Neural progenitor cell (in vitro differentiated cells): ENCODE measurements at regions not wholly inside any gene's neighbourhood (a gene's known extent, or its start where the extent isn't known, plus 50 kb on each side); places are given as distances from the start of the nearest gene placed in this dataset.

Experiments used
- DNase-seq: peaks from one replicate; pipeline ENCODE4 v3.0.0-alpha.2; 2016; ENCODE audit warnings: low spot score
- H2AFZ ChIP-seq: fragments of 200-600 bp; sonication (generic); replicated peaks from 2 replicates; pipeline ENCODE4 v1.6.1; 2016; ENCODE audit warnings: antibody characterized with exemption
- H3F3A ChIP-seq: fragments of 200-600 bp; sonication (generic); 2 replicates; pipeline ENCODE4 v1.6.1; 2016; ENCODE audit warnings: antibody characterized with exemption, low read depth
- H3K27ac ChIP-seq: fragments of 200-600 bp; sonication (generic); 2 replicates; pipeline ENCODE4 v1.5.1; 2016; ENCODE audit warnings: mild to moderate bottlenecking
- H3K27me3 ChIP-seq: fragments of 200-600 bp; sonication (generic); 2 replicates; pipeline ENCODE4 v1.6.1; 2016; ENCODE audit warnings: mild to moderate bottlenecking, moderate library complexity
- H3K36me3 ChIP-seq: fragments of 200-600 bp; sonication (generic); 2 replicates; pipeline ENCODE4 v1.5.1; 2016
- H3K4me1 ChIP-seq: fragments of 200-600 bp; sonication (generic); 2 replicates; pipeline ENCODE4 v1.6.1; 2016; ENCODE audit warnings: mixed run types
- H3K4me2 ChIP-seq: fragments of 200-600 bp; sonication (generic); 2 replicates; pipeline ENCODE4 v1.6.1; 2016
- H3K4me3 ChIP-seq: fragments of 200-600 bp; sonication (generic); 2 replicates; pipeline ENCODE4 v1.5.1; 2016
- H3K79me2 ChIP-seq: fragments of 200-600 bp; sonication (generic); 2 replicates; pipeline ENCODE4 v1.6.1; 2016; ENCODE audit warnings: low read depth
- H3K9ac ChIP-seq: fragments of 200-600 bp; sonication (generic); 2 replicates; pipeline ENCODE4 v1.6.1; 2016
- H3K9me3 ChIP-seq: fragments of 200-600 bp; sonication (generic); 2 replicates; pipeline ENCODE4 v1.5.1; 2016; ENCODE audit warnings: low read depth
- H4K20me1 ChIP-seq: fragments of 200-600 bp; sonication (generic); 2 replicates; pipeline ENCODE4 v1.6.1; 2016; ENCODE audit warnings: low read depth
- H3K27ac Mint-ChIP-seq: 3 replicates; pipeline ENCODE4 v1.8.0; 2021; ENCODE audit warnings: mixed read lengths
- H3K27me3 Mint-ChIP-seq: 2 replicates; pipeline ENCODE4 v1.8.0; 2022; ENCODE audit warnings: low read depth, mild to moderate bottlenecking, inconsistent platforms, moderate library complexity, mixed read lengths; ENCODE audit not compliant: insufficient read depth
- H3K36me3 Mint-ChIP-seq: 3 replicates; pipeline ENCODE4 v1.8.0; 2021; ENCODE audit warnings: mixed read lengths
- H3K4me1 Mint-ChIP-seq: 3 replicates; pipeline ENCODE4 v1.8.0; 2021; ENCODE audit warnings: mixed read lengths
- H3K4me3 Mint-ChIP-seq: 3 replicates; pipeline ENCODE4 v1.8.0; 2021; ENCODE audit warnings: mild to moderate bottlenecking, moderate library complexity, mixed read lengths
- H3K9me3 Mint-ChIP-seq: 3 replicates; pipeline ENCODE4 v1.8.0; 2020; ENCODE audit warnings: mixed read lengths
- CTCF ChIP-seq: fragments of 200-600 bp; sonication (generic); IDR thresholded peaks from 2 replicates; pipeline ENCODE4 v1.5.1; 2017; ENCODE audit warnings: antibody characterized with exemption, mild to moderate bottlenecking
- EZH2 ChIP-seq: fragments of 200-600 bp; sonication (generic); IDR thresholded peaks from 2 replicates; pipeline ENCODE4 v1.6.1; 2017; ENCODE audit warnings: antibody characterized with exemption, mild to moderate bottlenecking, moderate library complexity
- EZH2phosphoT487 ChIP-seq: fragments of 200-600 bp; sonication (generic); IDR thresholded peaks from 2 replicates; pipeline ENCODE4 v1.6.1; 2017; ENCODE audit warnings: antibody characterized with exemption

GRCh38 chr7:81007051-81007450 is 88.2 kb upstream of the SEMA3C start:
- Histone ChIP-seq H3K4me3 (no peak overlapping the region), H3K4me1 (no peaks in the 10 kb centered on the region), H3K4me2 (no peak overlapping the region), H3F3A (no peaks in the 10 kb centered on the region), H3K27ac (no peak overlapping the region), H3K36me3 (peaks cover 6% of the 10 kb centered on the region), H2AFZ (no peak overlapping the region), H3K9me3 (no peaks in the 10 kb centered on the region), H3K27me3 (no peaks in the 10 kb centered on the region), H3K79me2 (no peaks in the 10 kb centered on the region), H4K20me1 (no peaks in the 10 kb centered on the region), H3K9ac (no peak overlapping the region)
- Mint-ChIP-seq H3K4me1 (no peaks in the 10 kb centered on the region), H3K27me3 (no peaks in the 10 kb centered on the region), H3K4me3 (no peak overlapping the region), H3K36me3 (peaks cover 2% of the 10 kb centered on the region), H3K27ac (no peak overlapping the region), H3K9me3 (peaks cover 5% of the 10 kb centered on the region)
- TF ChIP-seq EZH2: no peak
- TF ChIP-seq CTCF: no peak
- TF ChIP-seq EZH2phosphoT487: no peak
- no peak for DNase-seq

- H3K9ac ChIP-seq: no peak overlapping the region
- no peak overlapping the region for H3K27ac ChIP-seq
- Mint-ChIP-seq H3K27ac (no peak overlapping the region), H3K9me3 (peaks cover 5% of the 10 kb centered on the region), H3K4me3 (no peak overlapping the region), H3K27me3 (no peaks in the 10 kb centered on the region), H3K36me3 (peaks cover 2% of the 10 kb centered on the region), H3K4me1 (no peaks in the 10 kb centered on the region)
- H3K36me3 ChIP-seq: no peaks in the 10 kb centered on the region
- no peak overlapping the region for H2AFZ ChIP-seq
- no peaks in the 10 kb centered on the region for H3K27me3 ChIP-seq
- H3K79me2 ChIP-seq: no peaks in the 10 kb centered on the region
- no peaks in the 10 kb centered on the region for H3K4me1 ChIP-seq
- H3K4me2 ChIP-seq: no peak overlapping the region
- no peak for TF ChIP-seq CTCF
- TF ChIP-seq EZH2phosphoT487: no peak
- TF ChIP-seq EZH2: no peak
- H3K4me3 ChIP-seq: no peak overlapping the region
- H3F3A ChIP-seq: no peaks in the 10 kb centered on the region
- DNase-seq: no peak
- no peaks in the 10 kb centered on the region for H4K20me1 ChIP-seq
- no peaks in the 10 kb centered on the region for H3K9me3 ChIP-seq
Observed at GRCh38 chr7:81005254-81005653, 86.4 kb upstream of the SEMA3C start.

- H3K27me3 ChIP-seq: no peaks in the 10 kb centered on the region
- H3K27ac ChIP-seq: no peak overlapping the region
- Mint-ChIP-seq H3K36me3 (no peaks in the 10 kb centered on the region), H3K27ac (no peak overlapping the region), H3K9me3 (peaks cover 3% of the 10 kb centered on the region), H3K4me1 (no peaks in the 10 kb centered on the region), H3K27me3 (no peaks in the 10 kb centered on the region), H3K4me3 (no peak overlapping the region)
- no peaks in the 10 kb centered on the region for H3K9me3 ChIP-seq
- no peak for TF ChIP-seq EZH2phosphoT487
- TF ChIP-seq EZH2: no peak
- TF ChIP-seq CTCF: no peak
- H4K20me1 ChIP-seq: no peaks in the 10 kb centered on the region
- no peak overlapping the region for H2AFZ ChIP-seq
- DNase-seq: no peak
- no peak overlapping the region for H3K4me2 ChIP-seq
- H3K4me1 ChIP-seq: no peaks in the 10 kb centered on the region
- no peak overlapping the region for H3K4me3 ChIP-seq
- H3K9ac ChIP-seq: no peak overlapping the region
- H3K79me2 ChIP-seq: no peaks in the 10 kb centered on the region
- no peaks in the 10 kb centered on the region for H3F3A ChIP-seq
- no peaks in the 10 kb centered on the region for H3K36me3 ChIP-seq
Observed at GRCh38 chr7:81004098-81004497, 85.2 kb upstream of the SEMA3C start.

- Histone ChIP-seq H3K36me3 (no peaks in the 10 kb centered on the region), H3K4me3 (no peak overlapping the region), H3K9me3 (no peaks in the 10 kb centered on the region), H3K4me1 (no peaks in the 10 kb centered on the region), H3F3A (no peaks in the 10 kb centered on the region), H3K27ac (no peak overlapping the region), H4K20me1 (no peaks in the 10 kb centered on the region), H3K4me2 (no peak overlapping the region), H3K9ac (no peak overlapping the region), H3K27me3 (no peaks in the 10 kb centered on the region), H3K79me2 (no peaks in the 10 kb centered on the region), H2AFZ (no peak overlapping the region)
- Mint-ChIP-seq H3K27ac (no peak overlapping the region), H3K9me3 (peaks cover 3% of the 10 kb centered on the region), H3K27me3 (no peaks in the 10 kb centered on the region), H3K36me3 (no peaks in the 10 kb centered on the region), H3K4me1 (no peaks in the 10 kb centered on the region), H3K4me3 (no peak overlapping the region)
- TF ChIP-seq EZH2 (no peak), EZH2phosphoT487 (no peak), CTCF (no peak)
- no peak for DNase-seq
Observed at GRCh38 chr7:81003326-81003725, 84.5 kb upstream of the SEMA3C start.
